ENCODE measurements at regions not wholly inside any gene's neighbourhood (a gene's known extent, or its start where the extent isn't known, plus 50 kb on each side); places are given as distances from the start of the nearest gene placed in this dataset.

DNA sequence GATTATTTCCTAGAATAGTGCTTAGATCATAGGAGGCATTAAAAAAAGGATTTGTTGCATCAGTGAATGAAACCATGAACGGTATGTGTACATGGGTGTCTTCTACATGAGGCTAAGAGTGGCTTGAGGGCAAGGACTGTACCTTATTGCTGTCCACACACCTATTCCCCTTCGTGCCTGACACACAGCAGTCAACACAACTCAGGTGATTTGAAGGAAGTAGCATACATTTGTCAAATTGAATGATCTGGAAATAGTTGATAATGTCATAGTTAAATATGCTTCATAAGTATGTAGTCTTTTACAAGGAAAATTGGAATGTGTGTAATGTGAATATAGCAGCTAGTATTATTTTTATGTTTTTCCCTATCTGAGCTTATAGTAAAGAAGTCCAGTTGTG lies 189.0 kb upstream of the DAB1 start:
- TF ChIP-seq, protein P1, sequence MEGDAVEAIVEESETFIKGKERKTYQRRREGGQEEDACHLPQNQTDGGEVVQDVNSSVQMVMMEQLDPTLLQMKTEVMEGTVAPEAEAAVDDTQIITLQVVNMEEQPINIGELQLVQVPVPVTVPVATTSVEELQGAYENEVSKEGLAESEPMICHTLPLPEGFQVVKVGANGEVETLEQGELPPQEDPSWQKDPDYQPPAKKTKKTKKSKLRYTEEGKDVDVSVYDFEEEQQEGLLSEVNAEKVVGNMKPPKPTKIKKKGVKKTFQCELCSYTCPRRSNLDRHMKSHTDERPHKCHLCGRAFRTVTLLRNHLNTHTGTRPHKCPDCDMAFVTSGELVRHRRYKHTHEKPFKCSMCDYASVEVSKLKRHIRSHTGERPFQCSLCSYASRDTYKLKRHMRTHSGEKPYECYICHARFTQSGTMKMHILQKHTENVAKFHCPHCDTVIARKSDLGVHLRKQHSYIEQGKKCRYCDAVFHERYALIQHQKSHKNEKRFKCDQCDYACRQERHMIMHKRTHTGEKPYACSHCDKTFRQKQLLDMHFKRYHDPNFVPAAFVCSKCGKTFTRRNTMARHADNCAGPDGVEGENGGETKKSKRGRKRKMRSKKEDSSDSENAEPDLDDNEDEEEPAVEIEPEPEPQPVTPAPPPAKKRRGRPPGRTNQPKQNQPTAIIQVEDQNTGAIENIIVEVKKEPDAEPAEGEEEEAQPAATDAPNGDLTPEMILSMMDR (IDR thresholded peaks at IDR 0.05; ENCODE audit: low read depth, low read length), result no peak
- no peak for TF ChIP-seq EZH2phosphoT487 (IDR thresholded peaks at IDR 0.05; ENCODE audit: low read depth)
